Epithelial cell of prostate (primary cell): ENCODE measurements at regions not wholly inside any gene's neighbourhood (a gene's known extent, or its start where the extent isn't known, plus 50 kb on each side); places are given as distances from the start of the nearest gene placed in this dataset.
A peak's percentile ranks its signal among the peaks of the same experiment; 100 is the strongest.

Experiments
- DNase-seq: peaks from one replicate; pipeline ENCODE4 v3.0.0-alpha.2; 2011; ENCODE audit warnings: low read depth, low spot score
- H3K27ac ChIP-seq: fragments of 450-650 bp; 2 replicates; pipeline ENCODE4 v1.5.1; 2017; ENCODE audit warnings: mild to moderate bottlenecking

- no peak for DNase-seq
- H3K27ac ChIP-seq = no peak overlapping the region
These were observed 86.0 kb downstream of the RHOU start for GRCh38 chr1:228821252-228821651.

- H3K27ac ChIP-seq = no peak overlapping the region
- DNase-seq = no peak
These were observed 87.9 kb downstream of the RHOU start for GRCh38 chr1:228823200-228823599.

- no peak for DNase-seq
- H3K27ac ChIP-seq = no peak overlapping the region
These were observed 89.1 kb downstream of the RHOU start for GRCh38 chr1:228824366-228824765.

GRCh38 chr1:228825041-228825440, 89.8 kb downstream of the RHOU start:
- DNase-seq = no peak
- no peak overlapping the region for H3K27ac ChIP-seq

GRCh38 chr1:228825840-228826484, 90.7 kb downstream of the RHOU start:
- no peak overlapping the region for H3K27ac ChIP-seq
- DNase-seq = no peak

- no peak for DNase-seq
- no peak overlapping the region for H3K27ac ChIP-seq
These were observed 91.7 kb downstream of the RHOU start for GRCh38 chr1:228827019-228827418.

- H3K27ac ChIP-seq = no peak overlapping the region
- DNase-seq = no peak
These were observed 92.9 kb downstream of the RHOU start for GRCh38 chr1:228828151-228828550.

- H3K27ac ChIP-seq = no peak overlapping the region
- DNase-seq = no peak
These were observed 95.1 kb downstream of the RHOU start for GRCh38 chr1:228830185-228830953.

GRCh38 chr1:228830954-228831481, 95.7 kb downstream of the RHOU start:
- no peak for DNase-seq

GRCh38 chr1:228833911-228834688, 98.8 kb downstream of the RHOU start:
- no peak for DNase-seq
- no peak overlapping the region for H3K27ac ChIP-seq

More at GRCh38 chr1:228830954-228831481, 95.7 kb downstream of the RHOU start:
- no peak overlapping the region for H3K27ac ChIP-seq

GRCh38 chr1:228835456-228835855, 100.2 kb downstream of the RHOU start:
- DNase-seq = no peak
- no peak overlapping the region for H3K27ac ChIP-seq

- no peak overlapping the region for H3K27ac ChIP-seq
- no peak for DNase-seq
These were observed 100.6 kb downstream of the RHOU start for GRCh38 chr1:228835911-228836310.

- DNase-seq = no peak
- no peak overlapping the region for H3K27ac ChIP-seq
These were observed 101.1 kb downstream of the RHOU start for GRCh38 chr1:228836427-228836826.

GRCh38 chr1:228837032-228837431, 101.8 kb downstream of the RHOU start:
- no peak for DNase-seq
- no peak overlapping the region for H3K27ac ChIP-seq

GRCh38 chr1:228837817-228838716, 102.8 kb downstream of the RHOU start:
- DNase-seq = peak; percentile 66
- H3K27ac ChIP-seq = peak overlapping the region; percentile 55

- peak overlapping the region; percentile 55 for H3K27ac ChIP-seq
- no peak for DNase-seq
These were observed 103.6 kb downstream of the RHOU start for GRCh38 chr1:228838717-228839500.

GRCh38 chr1:228839656-228840055, 104.4 kb downstream of the RHOU start:
- H3K27ac ChIP-seq = no peak overlapping the region
- DNase-seq = no peak

GRCh38 chr1:228841632-228842031, 106.4 kb downstream of the RHOU start:
- H3K27ac ChIP-seq = no peak overlapping the region

More at GRCh38 chr1:228841632-228842031, 106.4 kb downstream of the RHOU start:
- no peak for DNase-seq
